ENCODE measurements at regions not wholly inside any gene's neighbourhood (a gene's known extent, or its start where the extent isn't known, plus 50 kb on each side); places are given as distances from the start of the nearest gene placed in this dataset.

- no peak for TF ChIP-seq CTCF (conservative IDR thresholded peaks at IDR 0.05; ENCODE audit: low read depth, low read length)
- DNase-seq (ENCODE audit: low read depth): no peak
- H3K4me3 ChIP-seq (ENCODE audit: low read depth, low read length): no peak overlapping the region
Observed at GRCh38 chr14:85728476-85729065, 198.6 kb downstream of the FLRT2 start.

- no peak for DNase-seq (ENCODE audit: low read depth)
- H3K4me3 ChIP-seq (ENCODE audit: low read depth, low read length): no peak overlapping the region
- no peak for TF ChIP-seq CTCF (conservative IDR thresholded peaks at IDR 0.05; ENCODE audit: low read depth, low read length)
Observed at GRCh38 chr14:85714069-85714468, 184.1 kb downstream of the FLRT2 start.

DNA sequence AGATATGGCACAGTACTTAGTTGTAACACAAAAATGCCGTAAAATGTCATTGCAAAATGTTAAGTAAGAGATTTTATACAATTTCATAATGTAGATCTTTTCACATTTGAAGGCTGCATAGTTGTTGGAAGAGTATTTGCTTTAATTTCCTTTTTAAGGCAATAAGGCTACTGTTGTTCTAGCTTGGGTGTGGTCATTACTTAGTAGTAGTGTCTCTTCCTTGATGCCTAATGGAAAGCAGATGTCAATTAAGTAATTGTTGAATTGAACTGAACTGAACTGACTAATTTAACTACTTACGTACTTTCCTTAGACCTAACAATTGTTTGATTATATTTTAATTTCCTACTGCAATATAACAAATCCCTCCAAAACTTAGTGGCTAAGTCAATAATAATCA is 181.7 kb downstream of the FLRT2 start:
- DNase-seq (ENCODE audit: low read depth): no peak
- H3K4me3 ChIP-seq (ENCODE audit: low read depth, low read length): no peak overlapping the region
- TF ChIP-seq CTCF (conservative IDR thresholded peaks at IDR 0.05; ENCODE audit: low read depth, low read length): no peak
